Gastroesophageal sphincter (tissue), 3 donors: ENCODE measurements at regions not wholly inside any gene's neighbourhood (a gene's known extent, or its start where the extent isn't known, plus 50 kb on each side); places are given as distances from the start of the nearest gene placed in this dataset.

Experiments used
- CTCF ChIP-seq, 4 experiments: fragments of 200-600 bp in 2 of 4; fragments of 450-650 bp in 2 of 4; sonication (generic) in 1 of 4; IDR thresholded peaks; one replicate each; pipeline ENCODE4 v1.5.1; 2017 to 2019; ENCODE audit warnings: antibody characterized with exemption in 4 of 4, mild to moderate bottlenecking in 2 of 4, moderate library complexity in 2 of 4
- POLR2AphosphoS5 ChIP-seq: sonication (generic); formaldehyde crosslinking; IDR thresholded peaks from one replicate; pipeline ENCODE4 v1.6.1; 2017; ENCODE audit warnings: antibody characterized with exemption

DNA sequence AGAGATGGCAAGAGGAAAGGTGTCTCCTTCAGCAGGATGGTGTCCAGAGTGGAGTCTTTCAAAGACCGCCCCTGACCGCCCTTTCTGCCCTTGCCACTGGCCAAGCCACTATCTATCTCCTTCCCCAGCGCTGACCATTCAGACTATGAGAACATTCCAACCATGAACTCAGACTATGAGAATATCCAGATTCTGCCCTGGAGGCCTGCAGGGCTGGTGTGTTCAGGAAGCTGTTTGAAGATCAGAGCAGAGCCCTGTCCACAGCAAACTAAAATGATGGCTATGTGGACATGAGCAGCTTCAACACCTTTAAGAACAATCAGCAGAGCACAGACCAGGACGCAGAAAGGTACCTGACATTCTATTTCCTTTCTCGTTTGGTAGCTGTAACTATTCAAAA lies 57.3 kb upstream of the WNT7A start:
- TF ChIP-seq POLR2AphosphoS5 = no peak
- no peak for TF ChIP-seq CTCF (IDR thresholded peaks at IDR 0.05)
